ENCODE measurements at regions not wholly inside any gene's neighbourhood (a gene's known extent, or its start where the extent isn't known, plus 50 kb on each side); places are given as distances from the start of the nearest gene placed in this dataset.
"Not testable (repeated sequence)": the region's sequence is repeated elsewhere in the genome, so short reads cannot be mapped to it uniquely, and the experiment has no call there.

- DNase-seq = no peak
- in situ Hi-C loops (cut with HindIII; ENCODE audit: low pct_ligation_motif_present, low pct_unique_long_range_greater_than_20kb, low sequenced_read_pairs) = no loop called here
Measured at GRCh38 chr10:29212597-29212996, 76.3 kb upstream of the LYZL1 start.

- in situ Hi-C loops (cut with HindIII; ENCODE audit: low pct_ligation_motif_present, low pct_unique_long_range_greater_than_20kb, low sequenced_read_pairs) = no loop called here
Measured at GRCh38 chr10:29214551-29214950, 74.3 kb upstream of the LYZL1 start.

GRCh38 chr10:29217292-29217738 is 71.6 kb upstream of the LYZL1 start:
- in situ Hi-C loops (cut with HindIII; ENCODE audit: low pct_ligation_motif_present, low pct_unique_long_range_greater_than_20kb, low sequenced_read_pairs) = no loop called here
- DNase-seq = no peak

More at GRCh38 chr10:29214551-29214950, 74.3 kb upstream of the LYZL1 start:
- no peak for DNase-seq

- no peak for DNase-seq
- in situ Hi-C loops (cut with HindIII; ENCODE audit: low pct_ligation_motif_present, low pct_unique_long_range_greater_than_20kb, low sequenced_read_pairs) = no loop called here
Measured at GRCh38 chr10:29223326-29223725, 65.5 kb upstream of the LYZL1 start.

- DNase-seq = no peak
Measured at GRCh38 chr10:29224631-29225030, 64.2 kb upstream of the LYZL1 start.

GRCh38 chr10:29227201-29227600 is 61.7 kb upstream of the LYZL1 start:
- DNase-seq = no peak

More at GRCh38 chr10:29224631-29225030, 64.2 kb upstream of the LYZL1 start:
- in situ Hi-C loops (cut with HindIII; ENCODE audit: low pct_ligation_motif_present, low pct_unique_long_range_greater_than_20kb, low sequenced_read_pairs) = no loop called here

GRCh38 chr10:29228562-29228961 is 60.3 kb upstream of the LYZL1 start:
- in situ Hi-C loops (cut with HindIII; ENCODE audit: low pct_ligation_motif_present, low pct_unique_long_range_greater_than_20kb, low sequenced_read_pairs) = no loop called here
- no peak for DNase-seq

More at GRCh38 chr10:29227201-29227600, 61.7 kb upstream of the LYZL1 start:
- in situ Hi-C loops (cut with HindIII; ENCODE audit: low pct_ligation_motif_present, low pct_unique_long_range_greater_than_20kb, low sequenced_read_pairs) = no loop called here

- no peak for DNase-seq
- in situ Hi-C loops (cut with HindIII; ENCODE audit: low pct_ligation_motif_present, low pct_unique_long_range_greater_than_20kb, low sequenced_read_pairs) = no loop called here
Measured at GRCh38 chr10:29229258-29229705, 59.6 kb upstream of the LYZL1 start.

GRCh38 chr10:29236910-29237309 is 52.0 kb upstream of the LYZL1 start:
- DNase-seq; in situ Hi-C loops (cut with HindIII; ENCODE audit: low pct_ligation_motif_present, low pct_unique_long_range_greater_than_20kb, low sequenced_read_pairs): not testable (repeated sequence)

- in situ Hi-C loops (cut with HindIII; ENCODE audit: low pct_ligation_motif_present, low pct_unique_long_range_greater_than_20kb, low sequenced_read_pairs) = no loop called here
Measured at GRCh38 chr10:29237786-29238185, 51.1 kb upstream of the LYZL1 start.

GRCh38 chr10:29238523-29239135 is 50.2 kb upstream of the LYZL1 start:
- in situ Hi-C loops (cut with HindIII; ENCODE audit: low pct_ligation_motif_present, low pct_unique_long_range_greater_than_20kb, low sequenced_read_pairs) = no loop called here
- DNase-seq = no peak

More at GRCh38 chr10:29237786-29238185, 51.1 kb upstream of the LYZL1 start:
- no peak for DNase-seq

Measured in ACHN (cell line).